ENCODE measurements at regions not wholly inside any gene's neighbourhood (a gene's known extent, or its start where the extent isn't known, plus 50 kb on each side); places are given as distances from the start of the nearest gene placed in this dataset.

GRCh38 chr11:109937968-109938367, 155.2 kb upstream of the ZC3H12C start:
- TF ChIP-seq EZH2 (IDR thresholded peaks at IDR 0.05), result no peak
- no peak for TF ChIP-seq CTCF (IDR thresholded peaks at IDR 0.05)
